ENCODE measurements at regions not wholly inside any gene's neighbourhood (a gene's known extent, or its start where the extent isn't known, plus 50 kb on each side); places are given as distances from the start of the nearest gene placed in this dataset.
A peak's percentile ranks its signal among the peaks of the same experiment; 100 is the strongest.
"Not testable (repeated sequence)": the region's sequence is repeated elsewhere in the genome, so short reads cannot be mapped to it uniquely, and the experiment has no call there.

DNA sequence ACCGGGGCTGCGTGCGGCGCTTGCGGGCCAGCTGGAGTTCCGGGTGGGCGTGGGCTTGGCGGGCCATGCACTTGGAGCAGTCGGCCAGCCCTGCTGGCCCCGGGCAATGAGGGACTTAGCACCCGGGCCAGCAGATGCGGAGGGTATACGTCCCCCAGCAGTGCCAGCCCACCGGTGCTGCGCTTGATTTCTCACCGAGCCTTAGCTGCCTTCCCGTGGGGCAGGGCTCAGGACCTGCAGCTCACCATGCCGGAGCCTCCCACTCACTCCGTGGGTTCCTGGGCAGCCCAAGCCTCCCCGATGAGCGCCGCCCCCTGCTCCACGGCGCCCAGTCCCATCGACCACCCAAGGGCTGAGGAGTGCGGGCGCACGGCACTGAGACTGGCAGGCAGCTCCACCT lies 51.4 kb upstream of the INPP4B start:
- not testable (repeated sequence) for DNase-seq

DNA sequence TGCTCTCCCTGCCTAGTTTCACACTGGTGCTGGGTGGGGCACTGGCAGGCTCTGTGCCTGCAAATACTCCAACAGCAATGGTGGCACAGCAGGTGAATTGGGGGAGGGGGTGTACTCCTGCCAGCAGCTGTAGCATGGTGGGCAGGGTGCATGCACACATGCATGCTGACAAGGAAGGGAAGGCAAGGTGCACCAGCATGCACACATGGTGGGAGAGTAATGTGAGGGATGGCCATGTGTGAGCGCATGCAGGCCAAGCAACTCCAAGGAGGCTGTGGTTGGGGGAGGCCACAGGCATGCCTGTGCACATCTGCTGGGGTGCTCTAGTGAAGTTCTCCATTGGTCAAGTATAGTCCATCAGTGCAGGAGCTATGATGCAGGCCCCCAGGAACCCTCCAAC lies 54.5 kb upstream of the INPP4B start:
- DNase-seq, result no peak

DNA sequence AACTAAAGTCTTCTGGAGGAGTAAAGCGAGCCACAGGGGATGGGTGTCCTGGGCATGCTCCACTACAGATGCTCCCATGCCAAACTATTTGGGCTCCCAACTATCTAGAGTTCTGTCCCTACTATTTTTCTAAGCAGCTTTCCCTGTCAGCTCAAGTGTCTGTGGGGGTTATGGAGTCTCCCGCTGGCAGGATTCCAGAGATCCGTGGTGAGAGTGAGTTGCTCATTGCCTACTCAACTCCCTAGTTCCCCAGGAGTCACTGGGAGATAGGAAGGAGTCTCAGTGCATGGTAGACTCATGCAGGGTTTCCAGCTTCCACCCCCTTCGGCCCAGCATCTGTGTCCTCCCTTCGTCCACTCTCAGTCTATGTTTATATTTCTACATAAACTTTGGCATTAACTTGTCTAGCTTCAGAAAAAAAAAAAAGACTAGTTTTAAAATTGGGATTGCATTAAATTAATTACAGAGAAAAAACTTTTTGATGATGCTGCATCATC lies 55.1 kb upstream of the INPP4B start:
- peak; percentile 48 for DNase-seq

DNA sequence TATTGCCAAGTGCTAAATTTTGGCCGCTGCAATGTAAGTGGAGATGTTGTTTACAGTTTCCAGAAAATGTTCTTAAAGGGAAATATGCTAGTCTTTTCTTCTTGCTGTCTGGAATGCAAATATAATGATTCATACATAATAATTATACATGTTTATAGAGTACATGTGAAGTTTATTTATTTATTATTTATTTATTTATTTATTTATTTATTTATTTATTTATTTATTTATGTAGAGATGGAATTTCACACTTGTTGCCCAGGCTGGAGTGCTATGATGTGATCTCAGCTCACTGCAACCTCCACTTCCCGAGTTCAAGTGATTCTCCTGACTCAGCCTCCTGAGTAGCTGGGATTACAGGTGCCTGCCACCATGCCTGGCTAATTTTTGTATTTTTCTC lies 57.5 kb upstream of the INPP4B start:
- not testable (repeated sequence) for DNase-seq

GRCh38 chr4:142909908-142910307 lies 63.8 kb upstream of the INPP4B start:
- peak; percentile 10 for DNase-seq

GRCh38 chr4:142913034-142913433 lies 66.9 kb upstream of the INPP4B start:
- no peak for DNase-seq

DNA sequence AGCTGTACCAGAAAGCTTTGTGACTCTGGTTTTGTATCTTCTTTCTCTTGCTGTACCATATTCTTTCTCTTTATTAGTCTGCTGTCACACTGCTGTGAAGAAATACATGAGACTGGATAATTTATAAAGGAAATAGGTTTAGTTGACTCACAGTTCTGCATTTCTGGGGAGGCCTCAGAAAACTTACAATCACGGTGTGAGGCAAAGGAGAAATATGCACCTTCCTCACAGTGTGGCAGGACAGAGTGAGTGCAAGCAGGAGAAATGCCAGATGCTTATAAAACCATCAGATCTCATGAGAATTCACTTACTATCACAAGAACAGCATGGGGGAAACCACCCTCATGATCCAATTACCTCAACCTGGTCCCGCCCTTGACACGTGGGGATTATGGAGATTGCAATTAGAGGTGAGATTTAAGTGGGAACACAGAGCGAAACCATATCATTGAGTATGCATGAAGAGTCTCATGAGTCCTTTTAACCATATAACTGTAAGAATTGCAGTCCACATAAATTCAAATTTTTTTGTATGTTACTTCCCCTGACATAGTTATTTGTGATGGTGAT lies 67.4 kb upstream of the INPP4B start:
- DNase-seq, result peak; percentile 74

- DNase-seq, result no peak
Observed at GRCh38 chr4:142917678-142918077, 71.6 kb upstream of the INPP4B start.

DNA sequence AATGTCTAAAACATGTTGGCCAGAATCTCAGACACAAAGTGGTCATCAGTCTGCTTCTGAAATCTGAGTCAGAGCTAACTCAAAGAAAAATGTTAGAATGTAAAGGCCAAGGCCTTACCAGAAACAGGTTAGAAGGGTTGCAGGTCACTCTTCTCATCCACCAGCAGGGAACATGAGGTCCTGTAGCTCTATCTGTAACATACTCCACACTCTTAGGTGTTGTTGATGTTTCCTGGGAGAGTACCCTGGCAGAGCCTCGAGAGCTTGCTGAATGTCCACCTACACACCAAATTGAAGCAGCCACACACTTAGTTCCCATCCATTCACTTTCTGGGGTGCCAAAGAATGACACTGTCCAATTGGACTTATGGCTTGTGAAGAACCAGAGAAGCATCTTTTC lies 76.6 kb upstream of the INPP4B start:
- no peak for DNase-seq

GRCh38 chr4:142923619-142924018 lies 77.5 kb upstream of the INPP4B start:
- DNase-seq, result no peak

DNA sequence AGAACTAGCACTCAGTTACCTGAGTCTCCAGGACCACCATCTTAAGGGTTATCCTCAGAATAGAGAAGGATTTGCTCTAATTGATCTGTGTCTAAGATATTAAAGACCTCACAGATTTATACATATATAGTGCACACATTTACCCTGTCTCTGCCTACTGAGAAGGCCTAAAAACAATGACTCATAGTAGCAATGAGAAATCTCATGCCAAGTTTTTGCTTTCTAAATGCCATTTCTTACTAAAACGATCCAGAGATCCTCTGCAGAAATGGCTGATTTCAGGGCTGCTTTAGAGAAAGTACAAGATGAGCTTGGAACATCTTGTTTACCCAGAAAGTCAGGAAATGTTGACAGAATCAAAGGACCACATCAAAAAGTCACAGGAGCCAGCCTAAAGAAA lies 79.1 kb upstream of the INPP4B start:
- DNase-seq, result no peak

- no peak for DNase-seq
Observed at GRCh38 chr4:142927721-142928120, 81.6 kb upstream of the INPP4B start.

GRCh38 chr4:142929526-142929925 lies 83.4 kb upstream of the INPP4B start:
- no peak for DNase-seq

GRCh38 chr4:142933207-142933606 lies 87.1 kb upstream of the INPP4B start:
- no peak for DNase-seq

DNA sequence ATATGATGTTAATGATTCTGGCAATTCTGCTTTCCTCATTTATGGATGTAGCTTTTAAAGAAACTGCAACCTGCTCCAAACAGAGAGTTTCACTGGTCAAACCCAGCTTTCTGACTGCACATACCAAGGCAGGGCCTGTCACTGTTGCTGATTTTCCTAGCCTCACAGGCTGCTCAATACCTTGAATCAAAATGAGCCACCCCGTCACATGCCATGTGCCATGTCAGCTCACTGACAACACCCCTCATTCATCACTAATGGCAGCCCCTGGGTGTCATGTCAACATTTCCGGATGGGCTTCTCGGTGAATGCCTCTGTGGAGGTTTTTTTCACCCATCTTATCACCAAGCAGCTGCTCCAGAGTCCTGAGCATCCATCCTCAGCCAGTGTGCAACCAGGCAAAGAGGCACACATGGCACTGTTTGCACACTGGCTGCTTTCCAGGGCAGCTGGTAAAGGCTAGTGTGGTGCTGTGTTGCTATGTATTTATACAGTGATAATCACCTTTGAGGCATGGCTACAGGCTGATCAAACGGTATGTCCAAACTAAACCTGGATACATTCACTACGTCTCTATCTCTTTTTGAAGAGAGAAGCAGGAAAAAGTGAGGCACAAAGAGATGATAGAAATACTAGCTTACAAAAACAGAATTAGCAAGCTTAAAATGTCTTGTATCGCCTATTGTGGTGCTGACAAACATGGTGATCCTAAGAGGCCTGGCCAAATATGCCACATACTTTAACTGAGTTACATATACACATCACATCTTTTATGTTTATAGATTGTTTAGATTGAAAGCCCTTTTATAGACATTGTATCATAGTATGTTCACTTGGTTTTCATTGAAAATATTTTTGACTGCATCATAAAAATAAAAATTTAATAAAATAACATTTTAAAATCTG lies 94.6 kb upstream of the INPP4B start:
- no peak for DNase-seq

DNA sequence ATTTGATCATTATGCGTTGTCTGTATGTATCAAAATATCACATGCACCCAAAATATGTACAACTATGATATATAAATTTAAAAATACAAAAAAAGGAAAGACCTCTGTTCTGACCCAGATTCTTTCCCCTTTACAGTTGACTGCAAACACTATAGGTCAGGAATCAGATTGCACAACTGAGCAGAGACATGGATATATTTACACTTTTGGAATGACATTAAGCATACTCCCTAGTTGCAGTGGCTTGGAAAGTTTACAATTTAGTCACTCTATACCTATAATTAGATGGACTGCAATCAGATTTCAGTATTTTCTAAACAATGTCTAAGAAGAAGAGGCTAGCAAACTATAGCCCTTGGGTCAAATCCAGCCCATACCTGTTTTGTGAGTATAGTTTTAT lies 98.5 kb upstream of the INPP4B start:
- DNase-seq, result no peak

- no peak for DNase-seq
Observed at GRCh38 chr4:142952821-142953580, 106.9 kb upstream of the INPP4B start.

- DNase-seq, result no peak
Observed at GRCh38 chr4:142954415-142954814, 108.3 kb upstream of the INPP4B start.

- no peak for DNase-seq
Observed at GRCh38 chr4:142955501-142955900, 109.4 kb upstream of the INPP4B start.

DNA sequence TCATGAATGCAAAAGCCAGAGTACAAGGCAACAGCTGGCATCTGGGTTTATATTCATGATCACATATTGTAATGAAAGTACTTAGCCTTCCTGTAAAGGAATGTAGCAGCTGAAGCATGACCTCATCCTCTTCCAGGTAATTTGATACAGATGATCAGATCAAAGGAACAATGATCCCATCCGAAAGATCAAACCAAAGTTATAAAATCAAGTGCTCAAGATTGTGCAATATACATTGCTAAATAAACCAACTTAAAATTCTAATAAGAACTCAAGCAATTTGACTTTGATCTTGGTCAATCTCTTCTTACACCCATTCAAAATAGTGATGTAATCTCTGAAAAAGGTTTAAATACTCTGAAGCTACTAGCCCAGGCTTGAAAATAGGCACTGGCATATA lies 113.1 kb upstream of the INPP4B start:
- DNase-seq, result peak; percentile 12

GRCh38 chr4:142960126-142960525 lies 114.0 kb upstream of the INPP4B start:
- DNase-seq, result peak; percentile 25

DNA sequence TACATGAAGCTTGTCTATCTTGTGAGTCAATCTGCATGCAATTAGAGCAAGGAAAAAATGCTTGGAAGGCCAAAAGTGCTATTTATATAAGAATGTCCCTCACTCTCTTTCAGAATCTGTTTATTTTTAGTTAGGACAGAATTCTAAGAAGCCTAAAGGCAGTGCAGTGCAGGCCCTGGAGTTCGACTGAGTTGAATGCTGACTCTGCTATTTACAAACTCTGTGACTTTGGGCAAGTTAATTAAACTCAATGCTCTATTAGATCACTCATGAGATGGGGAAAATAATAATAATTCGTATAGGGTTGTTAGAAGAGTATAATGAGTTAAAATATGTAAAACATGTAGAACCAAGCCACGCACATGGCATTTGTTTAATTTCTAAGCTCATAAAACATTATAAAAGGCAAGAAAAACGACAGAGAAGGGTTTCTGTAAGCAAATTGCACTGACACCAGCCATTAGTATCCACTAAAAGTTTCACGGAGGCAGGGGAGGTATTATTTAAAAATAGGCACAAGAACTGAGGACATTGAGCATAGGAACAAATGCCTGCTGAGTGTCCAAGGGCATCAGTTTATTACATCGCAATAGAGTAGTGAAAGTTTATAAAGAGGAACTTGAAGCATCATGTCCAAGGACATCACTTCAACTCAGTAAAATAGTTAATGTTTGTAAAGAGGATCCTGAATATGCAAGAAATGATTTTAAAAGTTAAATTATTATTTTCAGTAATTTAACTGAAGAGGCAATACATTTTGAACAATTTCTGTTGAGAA lies 115.0 kb upstream of the INPP4B start:
- no peak for DNase-seq

DNA sequence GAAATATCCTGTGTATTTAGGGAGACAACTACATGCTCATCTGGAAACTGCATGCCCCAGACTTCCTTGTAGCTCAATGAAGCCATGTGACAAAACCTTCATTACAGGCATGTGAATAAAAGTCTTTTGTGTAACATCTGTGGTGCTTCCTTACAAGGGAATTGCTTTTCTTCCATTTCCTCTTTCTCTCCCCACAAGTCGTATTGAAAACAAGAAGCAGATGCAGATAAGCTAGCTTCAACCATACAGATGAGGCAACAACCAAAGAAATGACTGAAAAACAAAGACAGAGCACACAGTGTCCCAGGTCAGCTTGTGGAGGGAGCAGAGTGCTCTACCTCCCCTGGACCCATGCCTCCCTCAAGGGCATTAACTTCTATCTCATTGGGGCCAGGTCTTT lies 115.8 kb upstream of the INPP4B start:
- DNase-seq, result no peak

All from fibroblast of upper back skin (primary cell).